Progenitor cell of endocrine pancreas (in vitro differentiated cells): ENCODE measurements at regions not wholly inside any gene's neighbourhood (a gene's known extent, or its start where the extent isn't known, plus 50 kb on each side); places are given as distances from the start of the nearest gene placed in this dataset.

ENCODE experiments used
- DNase-seq: peaks from one replicate; pipeline ENCODE4 v3.0.0; 2021; ENCODE audit warnings: low spot score; ENCODE audit not compliant: unreplicated experiment
- H3K27ac Mint-ChIP-seq: 2 replicates; pipeline ENCODE4 v1.8.0; 2021; ENCODE audit warnings: mild to moderate bottlenecking, moderate library complexity, mixed read lengths
- H3K27me3 Mint-ChIP-seq: 2 replicates; pipeline ENCODE4 v1.8.0; 2021; ENCODE audit warnings: mixed read lengths
- H3K36me3 Mint-ChIP-seq: 2 replicates; pipeline ENCODE4 v1.8.0; 2022; ENCODE audit warnings: mixed read lengths; ENCODE audit not compliant: insufficient read depth
- H3K4me1 Mint-ChIP-seq: 2 replicates; pipeline ENCODE4 v1.8.0; 2021; ENCODE audit warnings: low read depth, mixed read lengths
- H3K4me3 Mint-ChIP-seq: 2 replicates; pipeline ENCODE4 v1.8.0; 2021; ENCODE audit warnings: low read depth, mild to moderate bottlenecking, moderate library complexity, mixed read lengths
- H3K9me3 Mint-ChIP-seq: 2 replicates; pipeline ENCODE4 v1.8.0; 2021; ENCODE audit warnings: low read depth, mixed read lengths
- TF ChIP-seq, protein P1 (sequence below): fragments of 200-600 bp; sonication (generic); IDR thresholded peaks from one replicate; pipeline ENCODE4 v1.5.0; 2021; ENCODE audit warnings: antibody characterized with exemption, mild to moderate bottlenecking; ENCODE audit not compliant: unreplicated experiment

DNA sequence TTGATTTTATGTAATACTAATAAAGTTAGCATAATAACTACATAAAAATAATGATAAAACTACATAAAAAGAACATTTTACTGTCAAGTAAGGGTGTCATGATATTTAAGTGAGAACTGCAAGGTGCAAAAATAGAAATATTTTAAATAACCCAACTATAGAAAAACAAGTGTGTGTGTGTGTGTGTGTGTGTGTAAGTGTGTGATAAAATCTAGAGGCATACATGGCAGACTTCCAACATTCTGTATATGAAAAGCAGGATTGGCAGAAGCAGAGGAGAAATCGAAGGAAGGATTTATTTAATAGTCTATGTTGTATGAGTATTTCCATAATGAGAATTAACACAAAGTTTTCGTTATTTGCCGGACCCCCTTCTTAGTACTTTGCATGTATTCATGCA is 334.1 kb downstream of the KCNJ2 start:
- H3K4me1 Mint-ChIP-seq, result peaks cover 8% of the 10 kb centered on the region
- no peak for DNase-seq
- H3K36me3 Mint-ChIP-seq, result no peaks in the 10 kb centered on the region
- no peak overlapping the region for H3K4me3 Mint-ChIP-seq
- no peaks in the 10 kb centered on the region for H3K27me3 Mint-ChIP-seq
- TF ChIP-seq, protein P1, sequence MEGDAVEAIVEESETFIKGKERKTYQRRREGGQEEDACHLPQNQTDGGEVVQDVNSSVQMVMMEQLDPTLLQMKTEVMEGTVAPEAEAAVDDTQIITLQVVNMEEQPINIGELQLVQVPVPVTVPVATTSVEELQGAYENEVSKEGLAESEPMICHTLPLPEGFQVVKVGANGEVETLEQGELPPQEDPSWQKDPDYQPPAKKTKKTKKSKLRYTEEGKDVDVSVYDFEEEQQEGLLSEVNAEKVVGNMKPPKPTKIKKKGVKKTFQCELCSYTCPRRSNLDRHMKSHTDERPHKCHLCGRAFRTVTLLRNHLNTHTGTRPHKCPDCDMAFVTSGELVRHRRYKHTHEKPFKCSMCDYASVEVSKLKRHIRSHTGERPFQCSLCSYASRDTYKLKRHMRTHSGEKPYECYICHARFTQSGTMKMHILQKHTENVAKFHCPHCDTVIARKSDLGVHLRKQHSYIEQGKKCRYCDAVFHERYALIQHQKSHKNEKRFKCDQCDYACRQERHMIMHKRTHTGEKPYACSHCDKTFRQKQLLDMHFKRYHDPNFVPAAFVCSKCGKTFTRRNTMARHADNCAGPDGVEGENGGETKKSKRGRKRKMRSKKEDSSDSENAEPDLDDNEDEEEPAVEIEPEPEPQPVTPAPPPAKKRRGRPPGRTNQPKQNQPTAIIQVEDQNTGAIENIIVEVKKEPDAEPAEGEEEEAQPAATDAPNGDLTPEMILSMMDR, result no peak
- no peak overlapping the region for H3K27ac Mint-ChIP-seq
- H3K9me3 Mint-ChIP-seq, result no peaks in the 10 kb centered on the region

DNA sequence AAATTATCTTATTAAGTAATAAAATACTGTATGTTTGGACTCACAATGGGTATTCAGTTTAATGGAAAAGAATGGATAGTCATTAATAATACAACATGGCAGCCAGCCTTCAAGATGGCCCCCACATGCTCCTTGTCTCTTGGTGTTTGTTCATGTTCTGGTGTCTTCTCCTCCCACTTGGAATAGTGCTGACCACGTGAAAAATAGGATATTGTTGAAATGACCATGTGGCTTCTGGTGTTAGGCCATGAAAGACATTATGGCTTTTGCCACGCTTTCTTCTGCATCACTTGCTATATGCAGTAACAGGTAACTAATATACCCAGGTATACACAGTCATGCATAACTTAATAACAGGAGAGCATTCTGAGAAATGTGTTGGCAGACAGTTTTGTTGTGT is 341.0 kb downstream of the KCNJ2 start:
- no peaks in the 10 kb centered on the region for H3K36me3 Mint-ChIP-seq
- DNase-seq, result no peak
- no peak overlapping the region for H3K4me3 Mint-ChIP-seq
- no peaks in the 10 kb centered on the region for H3K27me3 Mint-ChIP-seq
- H3K9me3 Mint-ChIP-seq, result no peaks in the 10 kb centered on the region
- no peaks in the 10 kb centered on the region for H3K4me1 Mint-ChIP-seq
- TF ChIP-seq, protein P1, result no peak
- no peak overlapping the region for H3K27ac Mint-ChIP-seq

DNA sequence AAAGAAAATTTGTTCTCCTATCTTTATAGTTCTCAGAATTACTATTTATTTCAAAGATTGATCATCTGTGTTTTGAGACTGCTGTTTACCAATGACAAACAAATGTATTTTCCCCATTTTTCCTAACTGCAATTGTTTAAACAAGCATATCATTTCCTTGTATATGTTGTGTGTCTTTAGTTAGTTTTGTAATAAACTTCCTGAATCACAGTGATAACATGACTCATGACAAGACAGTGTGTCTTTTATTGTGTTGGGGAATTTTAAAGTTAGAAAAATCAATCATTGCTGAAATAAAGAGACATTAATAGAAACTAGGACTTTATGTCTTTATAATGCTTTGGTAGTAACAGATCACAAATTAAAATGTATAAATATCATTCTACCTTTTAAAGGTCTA is 348.5 kb downstream of the KCNJ2 start:
- DNase-seq, result no peak
- Mint-ChIP-seq H3K27ac (no peak overlapping the region), H3K36me3 (no peaks in the 10 kb centered on the region), H3K27me3 (peaks cover 3% of the 10 kb centered on the region), H3K4me3 (no peak overlapping the region), H3K9me3 (no peaks in the 10 kb centered on the region), H3K4me1 (peaks cover 19% of the 10 kb centered on the region)
- TF ChIP-seq, protein P1, result no peak

DNA sequence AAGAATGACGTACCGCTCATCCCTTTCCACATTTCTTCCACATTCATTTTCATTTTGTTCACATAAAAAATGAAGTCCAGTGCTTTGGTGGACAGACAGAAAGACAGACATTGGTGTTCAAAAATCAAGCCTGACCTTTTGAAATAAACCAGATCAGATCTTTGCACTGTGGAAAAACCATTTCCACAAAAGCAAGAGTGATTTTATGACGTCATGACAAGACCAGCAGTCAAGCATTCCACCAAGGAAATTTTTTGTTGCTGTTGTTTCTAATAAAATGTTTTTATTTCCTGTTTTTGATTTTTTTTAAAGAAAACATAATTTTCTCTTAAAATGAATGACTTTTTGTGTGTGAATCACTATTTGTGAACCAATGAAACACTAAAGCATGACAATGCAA is 350.0 kb downstream of the KCNJ2 start:
- DNase-seq, result no peak
- Mint-ChIP-seq H3K27ac (no peak overlapping the region), H3K4me1 (peaks cover 19% of the 10 kb centered on the region), H3K4me3 (no peak overlapping the region), H3K27me3 (peaks cover 3% of the 10 kb centered on the region), H3K9me3 (no peaks in the 10 kb centered on the region), H3K36me3 (no peaks in the 10 kb centered on the region)
- TF ChIP-seq, protein P1, result no peak

DNA sequence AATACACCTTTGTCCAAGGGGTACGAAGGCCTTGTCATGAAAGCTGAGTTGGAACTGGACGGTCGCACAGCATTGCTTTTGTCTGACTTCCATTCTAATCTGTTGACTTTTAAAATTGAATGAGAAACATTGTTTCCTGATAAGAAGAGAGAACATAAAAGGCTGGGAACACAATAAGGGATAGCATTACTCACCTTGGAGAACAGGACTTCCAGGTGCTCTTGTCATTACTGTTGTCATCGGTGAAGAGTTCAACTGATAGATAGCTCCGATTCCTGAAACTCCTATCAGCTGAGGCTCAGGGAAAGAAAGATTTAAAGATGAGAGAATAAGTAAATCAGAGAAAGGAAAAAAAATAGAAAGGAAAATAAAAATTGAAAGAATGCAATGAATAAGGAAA is 351.1 kb downstream of the KCNJ2 start:
- TF ChIP-seq, protein P1, result no peak
- no peaks in the 10 kb centered on the region for H3K36me3 Mint-ChIP-seq
- no peaks in the 10 kb centered on the region for H3K9me3 Mint-ChIP-seq
- peaks cover 19% of the 10 kb centered on the region for H3K4me1 Mint-ChIP-seq
- DNase-seq, result no peak
- H3K27me3 Mint-ChIP-seq, result peaks cover 3% of the 10 kb centered on the region
- no peak overlapping the region for H3K4me3 Mint-ChIP-seq
- no peak overlapping the region for H3K27ac Mint-ChIP-seq
